K562 (cell line): ENCODE measurements at regions not wholly inside any gene's neighbourhood (a gene's known extent, or its start where the extent isn't known, plus 50 kb on each side); places are given as distances from the start of the nearest gene placed in this dataset.

ENCODE experiments used
- ATAC-seq: fragments of 200-7000 bp; cut with Tn5 transposase; 3 replicates; pipeline ENCODE4 v1.9.1; 2020; ENCODE audit warnings: moderate library complexity
- BruUV-seq: library from RNA; stranded (reverse); fragments of 400-500 nt; replicated peaks from 2 replicates; lab custom pipeline; 2021; lab: Mats Ljungman, UMichigan
- CTCF ChIA-PET: fragments of 300-600 bp; formaldehyde crosslinking; extraction: SDS; loops from one replicate; lab custom pipeline; 2021; ENCODE audit warnings: low intra/inter-chr PET ratio; lab: Yijun Ruan, JAX
- POLR2A ChIA-PET: fragments of 300-600, 350-650 bp; sonication (Branson Sonifier 250); formaldehyde crosslinking; extraction: SDS; loops from one replicate; lab custom pipeline; 2021; ENCODE audit warnings: antibody characterized with exemption, inconsistent platforms; lab: Yijun Ruan, JAX
- DNase-seq, 4 experiments: peaks; one replicate each; pipeline versions ENCODE4 v3.0.0 to v3.0.0-alpha.2; 2011 to 2018; ENCODE audit warnings: low spot score in 3 of 4, mixed read lengths in 3 of 4; ENCODE audit errors: extremely low read depth in 1 of 4
- FAIRE-seq: peaks from 2 replicates; lab custom pipeline; 2011; peaks lifted over from hg19 to GRCh38; lab: Jason Lieb, UNC
- H2AFZ ChIP-seq: 2 replicates; pipeline ENCODE4 v1.6.0; 2011; ENCODE audit warnings: low read depth, low read length, control low read depth, inconsistent platforms
- H3K27ac ChIP-seq: fragments of 200-600 bp; 3 replicates; pipeline ENCODE4 v1.8.0; 2011; ENCODE audit warnings: low read depth, mild to moderate bottlenecking, control low read depth, inconsistent platforms, low read length, moderate library complexity, mixed read lengths; ENCODE audit errors: extremely low read depth
- H3K27me3 ChIP-seq, 2 experiments: fragments of 300-600 bp in 1 of 2; 2 replicates in 1 of 2; 3 replicates in 1 of 2; pipeline versions ENCODE4 v1.6.0 to v1.8.0; 2011; ENCODE audit warnings: inconsistent platforms in 2 of 2, low read length in 2 of 2, mild to moderate bottlenecking in 1 of 2, mixed read lengths in 1 of 2, moderate library complexity in 1 of 2; ENCODE audit not compliant: control insufficient read depth in 2 of 2, insufficient read depth in 2 of 2
- H3K36me3 ChIP-seq: fragments of 300-600 bp; 3 replicates; pipeline ENCODE4 v1.8.0; 2011; ENCODE audit warnings: mild to moderate bottlenecking, low read length, inconsistent platforms; ENCODE audit not compliant: control insufficient read depth, insufficient read depth
- H3K4me1 ChIP-seq, 2 experiments: fragments of 200-600 bp in 1 of 2; replicated peaks in 1 of 2; 2 replicates in 1 of 2; 3 replicates in 1 of 2; pipeline versions ENCODE4 v1.5.1 to v1.8.0; 2011; ENCODE audit warnings: inconsistent platforms in 2 of 2, low read length in 2 of 2, mild to moderate bottlenecking in 1 of 2, mixed read lengths in 1 of 2, moderate library complexity in 1 of 2; ENCODE audit not compliant: control insufficient read depth in 2 of 2, insufficient read depth in 2 of 2
- H3K4me2 ChIP-seq: 2 replicates; pipeline ENCODE4 v1.6.1; 2011; ENCODE audit warnings: low read length, control low read depth, inconsistent platforms, mixed read lengths; ENCODE audit not compliant: insufficient read depth
- H3K4me3 ChIP-seq: fragments of 200-600 bp; sonication (generic), shearing (Covaris generic); 2 replicates; pipeline ENCODE4 v1.5.1; 2016; ENCODE audit warnings: control low read depth, inconsistent platforms
- H3K79me2 ChIP-seq: fragments of 200-600 bp; 3 replicates; pipeline ENCODE4 v1.8.0; 2011; ENCODE audit warnings: low read length, inconsistent platforms; ENCODE audit not compliant: control insufficient read depth, insufficient read depth
- H3K9ac ChIP-seq, 2 experiments: 2 replicates each; pipeline versions ENCODE4 v1.6.0 to v1.6.1; 2011; ENCODE audit warnings: low read depth in 2 of 2, low read length in 2 of 2, control low read depth in 1 of 2, inconsistent platforms in 1 of 2, mild to moderate bottlenecking in 1 of 2, mixed read lengths in 1 of 2; ENCODE audit not compliant: insufficient read depth in 1 of 2
- H3K9me1 ChIP-seq: one replicate; pipeline ENCODE4 v1.6.0; 2011; ENCODE audit warnings: inconsistent platforms, mild to moderate bottlenecking, low read length, moderate library complexity; ENCODE audit not compliant: control insufficient read depth, insufficient read depth
- H3K9me3 ChIP-seq: replicated peaks from 2 replicates; pipeline ENCODE4 v1.5.1; 2011; ENCODE audit warnings: low read depth, low read length, inconsistent platforms; ENCODE audit not compliant: control insufficient read depth, insufficient read depth
- H4K20me1 ChIP-seq: replicated peaks from 2 replicates; pipeline ENCODE4 v1.6.1; 2011; ENCODE audit warnings: low read length, inconsistent platforms, mixed read lengths; ENCODE audit not compliant: control insufficient read depth, insufficient read depth
- CBX3 ChIP-seq, 2 experiments: IDR thresholded peaks; 1 replicate in 1 of 2; 2 replicates in 1 of 2; pipeline ENCODE4 v1.6.1; 2012; ENCODE audit warnings: inconsistent platforms in 2 of 2, low read length in 2 of 2, borderline replicate concordance in 1 of 2, control low read depth in 1 of 2
- EWSR1 ChIP-seq: fragments of 450-650 bp; IDR thresholded peaks from 2 replicates; pipeline ENCODE4 v1.6.1; 2018; ENCODE audit warnings: borderline replicate concordance, mild to moderate bottlenecking, low read depth, moderate library complexity; ENCODE audit not compliant: partially characterized antibody
- NFE2L1 ChIP-seq: fragments of 450-650 bp; IDR thresholded peaks from 2 replicates; pipeline ENCODE4 v1.6.1; 2016; ENCODE audit warnings: missing genetic modification characterization, low read depth, mild to moderate bottlenecking, missing compliant biosample characterization, moderate library complexity, borderline replicate concordance
- SRF ChIP-seq, 2 experiments: fragments of 250-450, 450-650 bp in 1 of 2; sonication (Bioruptor Pico) in 1 of 2; sonication (generic) in 1 of 2; formaldehyde crosslinking; IDR thresholded peaks; 2 replicates each; pipeline versions ENCODE4 v1.5.0 to v1.5.1; 2020 to 2022; ENCODE audit warnings: mild to moderate bottlenecking in 1 of 2, missing genetic modification reagents in 1 of 2
- U2AF2 ChIP-seq: fragments of 200-400 bp; formaldehyde crosslinking; optimal IDR thresholded peaks from 2 replicates; pipeline ENCODE3; 2017; ENCODE audit warnings: low read depth, mild to moderate bottlenecking, low read length
- ZKSCAN1 ChIP-seq: fragments of 150-350 bp; IDR thresholded peaks from 2 replicates; pipeline ENCODE4 v1.6.1; 2016; ENCODE audit warnings: low read depth, low read length
- ZZZ3 ChIP-seq: fragments of 450-650 bp; IDR thresholded peaks from 2 replicates; pipeline ENCODE4 v1.6.1; 2016; ENCODE audit warnings: antibody characterized with exemption, mild to moderate bottlenecking, moderate library complexity
- WGBS: fragments of 100-300 bp; shearing (Covaris generic); methylation state at CpG from one replicate; pipeline ENCODE4 v1.1.6; 2016; ENCODE audit warnings: low coverage, mixed read lengths; ENCODE audit not compliant: insufficient coverage; ENCODE audit errors: missing lambda C conversion rate; 5-methylcytosine and 5-hydroxymethylcytosine counted together
- in situ Hi-C: fragments of 300-500 bp; cut with MboI; formaldehyde crosslinking; loops from 4 replicates; pipeline ENCODE4 v1.15.0; 2018; ENCODE audit warnings: inconsistent platforms, mixed read lengths
- intact Hi-C: fragments of 100-400 bp; cut with micrococcal nuclease; formaldehyde crosslinking; loops from 2 replicates; pipeline ENCODE4 v1.14.2; 2022
- TF ChIP-seq, protein P1 (sequence below): fragments of 450-650 bp; formaldehyde crosslinking; IDR thresholded peaks from 2 replicates; pipeline ENCODE4 v1.4.0; 2020; ENCODE audit warnings: mild to moderate bottlenecking, moderate library complexity

DNA sequence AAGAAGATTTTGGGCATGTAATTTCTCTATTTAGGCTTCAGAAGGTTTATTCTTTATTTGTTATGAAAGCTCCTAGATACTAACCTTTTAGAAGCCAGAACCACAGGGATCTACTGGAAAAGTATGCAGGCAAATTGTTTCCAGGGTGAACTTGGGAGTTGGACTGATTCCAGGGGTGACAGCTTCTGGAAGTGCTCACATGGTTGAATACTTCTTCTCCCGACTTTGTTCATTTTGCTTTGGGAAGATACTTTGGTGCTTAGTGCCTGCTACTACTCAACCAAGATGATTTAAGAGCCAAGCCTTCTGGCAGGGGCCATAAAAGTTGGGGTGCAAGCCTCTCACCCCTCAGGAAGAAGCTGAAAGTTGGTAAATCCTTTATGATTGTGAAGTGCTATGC, 445.6 kb downstream of the ACTRT1 start:
- TF ChIP-seq U2AF2 (no peak), SRF (CRISPR knock-in tag; IDR thresholded peaks at IDR 0.05) (no peak), ZKSCAN1 (no peak), EWSR1 (no peak), CBX3 (IDR thresholded peaks at IDR 0.05; ENCODE audit: borderline replicate concordance in 1 of 2, low read length in 2 of 2) (no peak), NFE2L1 (no peak), ZZZ3 (no peak)
- TF ChIP-seq, protein P1, sequence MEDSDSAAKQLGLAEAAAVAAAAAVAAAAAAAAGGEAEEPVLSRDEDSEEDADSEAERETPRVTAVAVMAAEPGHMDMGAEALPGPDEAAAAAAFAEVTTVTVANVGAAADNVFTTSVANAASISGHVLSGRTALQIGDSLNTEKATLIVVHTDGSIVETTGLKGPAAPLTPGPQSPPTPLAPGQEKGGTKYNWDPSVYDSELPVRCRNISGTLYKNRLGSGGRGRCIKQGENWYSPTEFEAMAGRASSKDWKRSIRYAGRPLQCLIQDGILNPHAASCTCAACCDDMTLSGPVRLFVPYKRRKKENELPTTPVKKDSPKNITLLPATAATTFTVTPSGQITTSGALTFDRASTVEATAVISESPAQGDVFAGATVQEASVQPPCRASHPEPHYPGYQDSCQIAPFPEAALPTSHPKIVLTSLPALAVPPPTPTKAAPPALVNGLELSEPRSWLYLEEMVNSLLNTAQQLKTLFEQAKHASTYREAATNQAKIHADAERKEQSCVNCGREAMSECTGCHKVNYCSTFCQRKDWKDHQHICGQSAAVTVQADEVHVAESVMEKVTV (CRISPR knock-in tag): no peak
- Histone ChIP-seq H3K4me2 (no peak overlapping the region), H3K4me1 (no peaks in the 10 kb centered on the region), H3K9me1 (no peaks in the 10 kb centered on the region), H3K9me3 (no peaks in the 10 kb centered on the region), H3K9ac (no peak overlapping the region), H3K27me3 (no peaks in the 10 kb centered on the region), H3K4me3 (no peak overlapping the region), H3K36me3 (no peaks in the 10 kb centered on the region), H4K20me1 (no peaks in the 10 kb centered on the region), H3K27ac (no peak overlapping the region), H3K79me2 (no peaks in the 10 kb centered on the region), H2AFZ (no peak overlapping the region)
- no TSS peak for BruUV-seq
- ATAC-seq: no peak
- WGBS: 0% methylated on average over 1 of the region's 1 CpG
- no peak for FAIRE-seq
- no peak for DNase-seq
- ChIA-PET CTCF (no interaction called here), POLR2A (no interaction called here)
- in situ Hi-C loops (no loop called here), intact Hi-C loops (no loop called here)
